B cell (primary cell): ENCODE measurements at regions not wholly inside any gene's neighbourhood (a gene's known extent, or its start where the extent isn't known, plus 50 kb on each side); places are given as distances from the start of the nearest gene placed in this dataset.

Experiments used
- ATAC-seq: fragments of 200-7000 bp; cut with Tn5 transposase; one replicate; pipeline ENCODE4 v1.10.0; 2021; ENCODE audit warnings: low read depth, mild to moderate bottlenecking, moderate number of reproducible peaks, moderate library complexity
- CTCF ChIA-PET: fragments of 350-600 bp; sonication (Branson Sonifier 250); formaldehyde crosslinking; loops from one replicate; lab custom pipeline; 2021; ENCODE audit warnings: antibody characterized with exemption, inconsistent platforms; lab: Charles Lee
- POLR2A ChIA-PET: fragments of 350-600 bp; sonication (Branson Sonifier 250); formaldehyde crosslinking; loops from one replicate; lab custom pipeline; 2021; ENCODE audit warnings: antibody characterized with exemption; lab: Charles Lee
- DNase-seq: peaks from one replicate; pipeline ENCODE4 v3.0.0; 2013
- H2AFZ ChIP-seq: 2 replicates; pipeline ENCODE4 v1.6.1; 2012; ENCODE audit warnings: mild to moderate bottlenecking, low read depth, low read length; ENCODE audit not compliant: insufficient read depth, poor library complexity, severe bottlenecking
- H3K27ac ChIP-seq, 2 donors: 1 replicate in 1 of 2; 2 replicates in 1 of 2; pipeline ENCODE4 v1.5.1; 2012 to 2013; ENCODE audit warnings: low read length in 2 of 2, mild to moderate bottlenecking in 2 of 2, moderate library complexity in 1 of 2
- H3K27me3 ChIP-seq, 4 experiments: fragments of 200-600 bp in 1 of 4; sonication (generic) in 1 of 4; replicated peaks in 1 of 4; 1 replicate in 2 of 4; 2 replicates in 2 of 4; pipeline versions ENCODE4 v1.6.1 to v1.7.0; 2013 to 2016; ENCODE audit warnings: low read length in 3 of 4, mild to moderate bottlenecking in 2 of 4, mixed read lengths in 1 of 4, moderate library complexity in 1 of 4; ENCODE audit not compliant: insufficient read depth in 4 of 4, control insufficient read depth in 3 of 4; ENCODE audit errors: control extremely low read depth in 1 of 4
- H3K36me3 ChIP-seq, 2 experiments: replicated peaks in 1 of 2; 1 replicate in 1 of 2; 2 replicates in 1 of 2; pipeline versions ENCODE4 v1.6.1 to v1.7.1; 2013; ENCODE audit warnings: low read length in 1 of 2; ENCODE audit not compliant: insufficient read depth in 2 of 2, control insufficient read depth in 1 of 2; ENCODE audit errors: control extremely low read depth in 1 of 2, extremely low read depth in 1 of 2
- H3K4me1 ChIP-seq, 2 donors: fragments of 200-600 bp in 1 of 2; sonication (generic) in 1 of 2; 1 replicate in 1 of 2; 2 replicates in 1 of 2; pipeline versions ENCODE4 v1.5.1 to v1.6.1; 2013 to 2017; ENCODE audit warnings: low read length in 2 of 2; ENCODE audit not compliant: control insufficient read depth in 2 of 2, insufficient read depth in 2 of 2
- H3K4me2 ChIP-seq: replicated peaks from 2 replicates; pipeline ENCODE3; 2012; ENCODE audit warnings: mild to moderate bottlenecking, low read depth, low read length; ENCODE audit not compliant: poor library complexity, severe bottlenecking
- H3K4me3 ChIP-seq, 5 experiments: fragments of 200-600 bp in 1 of 5; sonication (generic) in 1 of 5; 1 replicate in 3 of 5; 2 replicates in 2 of 5; pipeline versions ENCODE4 v1.5.1 to v1.7.0; 2011 to 2016; ENCODE audit warnings: low read length in 4 of 5, mild to moderate bottlenecking in 4 of 5, low read depth in 2 of 5, control low read depth in 1 of 5, moderate library complexity in 1 of 5; ENCODE audit not compliant: insufficient read depth in 1 of 5; ENCODE audit errors: control extremely low read depth in 1 of 5, extremely low read depth in 1 of 5
- H3K79me2 ChIP-seq: fragments of 200-600 bp; sonication (generic); one replicate; pipeline ENCODE4 v1.6.0; 2016; ENCODE audit warnings: low read length; ENCODE audit not compliant: control insufficient read depth, insufficient read depth
- H3K9ac ChIP-seq: fragments of 200-600 bp; sonication (generic); 2 replicates; pipeline ENCODE4 v1.6.1; 2017; ENCODE audit warnings: mild to moderate bottlenecking, low read length, moderate library complexity
- H3K9me3 ChIP-seq, 3 donors: one replicate each; pipeline versions ENCODE4 v1.6.1 to v1.7.1; 2013; ENCODE audit warnings: low read length in 2 of 3; ENCODE audit not compliant: control insufficient read depth in 2 of 3, insufficient read depth in 1 of 3; ENCODE audit errors: control extremely low read depth in 1 of 3
- H4K20me1 ChIP-seq: 2 replicates; pipeline ENCODE4 v1.6.0; 2012; ENCODE audit warnings: mild to moderate bottlenecking, low read length; ENCODE audit not compliant: insufficient read depth, control insufficient read depth, poor library complexity, severe bottlenecking
- H3K27ac Mint-ChIP-seq: one replicate; pipeline ENCODE4 v1.8.0; 2021; ENCODE audit warnings: mixed read lengths
- H3K27me3 Mint-ChIP-seq: one replicate; pipeline ENCODE4 v1.8.0; 2021; ENCODE audit warnings: mixed read lengths
- H3K4me1 Mint-ChIP-seq: one replicate; pipeline ENCODE4 v1.8.0; 2021; ENCODE audit warnings: mixed read lengths
- H3K4me3 Mint-ChIP-seq: one replicate; pipeline ENCODE4 v1.8.0; 2021; ENCODE audit warnings: mixed read lengths
- H3K9me3 Mint-ChIP-seq: one replicate; pipeline ENCODE4 v1.8.0; 2022; ENCODE audit warnings: mixed read lengths; ENCODE audit not compliant: insufficient read depth
- EZH2 ChIP-seq: IDR thresholded peaks from 2 replicates; pipeline ENCODE4 v1.6.1; 2012; ENCODE audit warnings: borderline replicate concordance, low read depth, mild to moderate bottlenecking, moderate library complexity, low read length; ENCODE audit not compliant: insufficient read depth, poor library complexity, severe bottlenecking
- WGBS: methylation state at CpG from one replicate; pipeline ENCODE4 v1.1.5; 2013; ENCODE audit warnings: missing lambda C conversion rate; ENCODE audit not compliant: insufficient coverage; 5-methylcytosine and 5-hydroxymethylcytosine counted together
- intact Hi-C: fragments of 100-400 bp; cut with micrococcal nuclease; formaldehyde crosslinking; loops from one replicate; pipeline ENCODE4 v1.10.0; 2022
- TF ChIP-seq, protein P1 (sequence below): fragments of 200-600 bp; IDR thresholded peaks from one replicate; pipeline ENCODE4 v1.8.0; 2022; ENCODE audit warnings: antibody characterized with exemption, mild to moderate bottlenecking

DNA sequence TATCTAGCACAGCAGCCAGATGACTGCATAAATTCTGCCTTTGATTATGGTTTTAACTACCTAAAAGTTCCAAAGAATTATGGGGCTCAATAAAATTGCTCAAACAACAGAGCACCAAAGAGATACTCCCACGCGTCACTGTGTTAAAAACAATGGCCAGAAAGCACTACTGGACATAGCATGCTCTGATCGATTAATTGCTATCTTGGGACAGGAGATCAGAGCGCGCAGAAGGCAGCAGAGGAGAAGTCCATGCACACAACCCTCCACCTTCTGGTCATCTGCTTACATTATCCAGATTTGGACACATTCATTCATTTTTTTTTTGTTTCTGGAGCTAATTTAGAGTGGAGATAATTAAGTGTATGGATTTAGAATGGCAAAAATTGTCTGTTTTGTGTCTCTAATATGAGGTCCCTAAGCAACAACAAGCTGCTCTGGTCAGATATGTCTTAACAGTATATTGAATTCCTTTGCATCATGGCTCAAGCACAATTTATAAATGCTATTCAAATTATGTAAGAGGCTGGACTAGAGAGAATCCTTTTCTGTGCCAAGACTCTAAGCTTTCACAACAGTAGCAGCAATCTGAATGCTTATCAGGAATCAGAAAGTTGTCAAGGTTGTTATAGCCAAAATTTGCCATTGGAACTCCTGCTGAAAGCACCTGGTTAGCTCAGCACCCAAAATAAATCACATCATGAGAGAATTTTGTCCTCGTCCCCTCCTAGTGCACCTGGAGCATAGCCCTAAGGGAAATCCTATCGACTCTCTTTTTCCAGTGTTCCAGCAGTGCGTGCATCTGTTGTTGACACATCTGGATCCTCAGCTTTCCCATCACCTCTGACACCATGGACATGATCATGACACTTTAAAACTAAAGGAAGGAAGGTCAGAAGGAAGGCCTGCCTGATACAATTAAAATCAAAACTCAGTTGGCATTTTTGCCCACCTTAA lies 98.6 kb upstream of the HMHB1 start:
- no peak overlapping the region for H3K27ac Mint-ChIP-seq
- Histone ChIP-seq H3K27me3 (no peaks in the 10 kb centered on the region), H2AFZ (no peak overlapping the region), H3K4me2 (no peak overlapping the region), H3K9me3 (no peaks in the 10 kb centered on the region), H3K36me3 (no peaks in the 10 kb centered on the region), H3K4me1 (peaks cover 4 to 7% of the 10 kb centered on the region in 2 donors), H3K79me2 (no peaks in the 10 kb centered on the region), H4K20me1 (no peaks in the 10 kb centered on the region), H3K9ac (no peak overlapping the region), H3K27ac (no peak overlapping the region), H3K4me3 (no peak overlapping the region)
- DNase-seq (no peak), ATAC-seq (no peak)
- H3K9me3 Mint-ChIP-seq, result no peaks in the 10 kb centered on the region
- intact Hi-C loops, result no loop called here
- no peak overlapping the region for H3K4me3 Mint-ChIP-seq
- ChIA-PET CTCF (no interaction called here), POLR2A (no interaction called here)
- H3K27me3 Mint-ChIP-seq, result no peaks in the 10 kb centered on the region
- H3K4me1 Mint-ChIP-seq, result peaks cover 12% of the 10 kb centered on the region
- WGBS, result 100% methylated on average over 6 of the region's 8 CpGs
- TF ChIP-seq EZH2, result no peak
- TF ChIP-seq, protein P1, sequence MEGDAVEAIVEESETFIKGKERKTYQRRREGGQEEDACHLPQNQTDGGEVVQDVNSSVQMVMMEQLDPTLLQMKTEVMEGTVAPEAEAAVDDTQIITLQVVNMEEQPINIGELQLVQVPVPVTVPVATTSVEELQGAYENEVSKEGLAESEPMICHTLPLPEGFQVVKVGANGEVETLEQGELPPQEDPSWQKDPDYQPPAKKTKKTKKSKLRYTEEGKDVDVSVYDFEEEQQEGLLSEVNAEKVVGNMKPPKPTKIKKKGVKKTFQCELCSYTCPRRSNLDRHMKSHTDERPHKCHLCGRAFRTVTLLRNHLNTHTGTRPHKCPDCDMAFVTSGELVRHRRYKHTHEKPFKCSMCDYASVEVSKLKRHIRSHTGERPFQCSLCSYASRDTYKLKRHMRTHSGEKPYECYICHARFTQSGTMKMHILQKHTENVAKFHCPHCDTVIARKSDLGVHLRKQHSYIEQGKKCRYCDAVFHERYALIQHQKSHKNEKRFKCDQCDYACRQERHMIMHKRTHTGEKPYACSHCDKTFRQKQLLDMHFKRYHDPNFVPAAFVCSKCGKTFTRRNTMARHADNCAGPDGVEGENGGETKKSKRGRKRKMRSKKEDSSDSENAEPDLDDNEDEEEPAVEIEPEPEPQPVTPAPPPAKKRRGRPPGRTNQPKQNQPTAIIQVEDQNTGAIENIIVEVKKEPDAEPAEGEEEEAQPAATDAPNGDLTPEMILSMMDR, result no peak

GRCh38 chr5:143708672-143709071 lies 103.3 kb upstream of the HMHB1 start:
- H3K4me2 ChIP-seq, result no peak overlapping the region
- H4K20me1 ChIP-seq, result no peaks in the 10 kb centered on the region
- no peak overlapping the region for H3K27ac ChIP-seq
- no peaks in the 10 kb centered on the region for H3K9me3 ChIP-seq
- Mint-ChIP-seq H3K27me3 (peaks cover 3% of the 10 kb centered on the region), H3K4me1 (no peaks in the 10 kb centered on the region), H3K27ac (no peak overlapping the region), H3K9me3 (no peaks in the 10 kb centered on the region), H3K4me3 (no peak overlapping the region)
- no peaks in the 10 kb centered on the region for H3K4me1 ChIP-seq
- H3K9ac ChIP-seq, result no peak overlapping the region
- no peaks in the 10 kb centered on the region for H3K36me3 ChIP-seq
- no peak for TF ChIP-seq EZH2
- TF ChIP-seq, protein P1, result no peak
- no peak overlapping the region for H3K4me3 ChIP-seq
- ChIA-PET POLR2A (no interaction called here), CTCF (interaction anchor here (1.1 kb wide), 1 partner anchor 495 kb away, joined by 3 read pairs; no protein-coding TSS in a partner anchor)
- no peak overlapping the region for H2AFZ ChIP-seq
- WGBS, result 100% methylated on average over 2 of the region's 2 CpGs
- no peaks in the 10 kb centered on the region for H3K79me2 ChIP-seq
- no peak for DNase-seq
- ATAC-seq, result no peak
- intact Hi-C loops, result no loop called here
- H3K27me3 ChIP-seq, result no peaks in the 10 kb centered on the region
